NCI-H2107 treated with DMSO at 0.1 percent for 48 hours (cell line): ENCODE measurements at regions not wholly inside any gene's neighbourhood (a gene's known extent, or its start where the extent isn't known, plus 50 kb on each side); places are given as distances from the start of the nearest gene placed in this dataset.
"Not testable (repeated sequence)": the region's sequence is repeated elsewhere in the genome, so short reads cannot be mapped to it uniquely, and the experiment has no call there.

Experiments used
- DNase-seq: peaks from one replicate; lab custom pipeline; 2025; ENCODE audit not compliant: unreplicated experiment; lab: John Stamatoyannopoulos, UW

DNA sequence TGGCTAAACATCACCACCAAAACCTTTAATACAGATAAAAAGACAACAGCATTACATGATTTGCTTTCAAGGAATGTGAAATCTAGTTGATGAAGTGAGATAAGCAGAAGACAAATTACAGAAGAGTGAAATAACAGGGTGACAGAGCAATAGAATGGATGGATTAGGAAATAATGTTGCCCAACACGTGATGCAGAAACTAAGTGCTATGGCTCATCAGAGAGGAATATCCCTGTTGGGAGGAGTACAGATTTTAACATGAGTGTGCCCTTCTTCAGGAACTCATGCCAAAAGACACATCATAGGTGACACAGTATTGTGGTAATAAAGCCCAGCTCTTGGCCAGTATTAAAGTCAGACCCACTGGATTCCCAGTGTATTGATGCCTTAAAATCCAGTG lies 176.6 kb upstream of the RAG2 start:
- DNase-seq: no peak

DNA sequence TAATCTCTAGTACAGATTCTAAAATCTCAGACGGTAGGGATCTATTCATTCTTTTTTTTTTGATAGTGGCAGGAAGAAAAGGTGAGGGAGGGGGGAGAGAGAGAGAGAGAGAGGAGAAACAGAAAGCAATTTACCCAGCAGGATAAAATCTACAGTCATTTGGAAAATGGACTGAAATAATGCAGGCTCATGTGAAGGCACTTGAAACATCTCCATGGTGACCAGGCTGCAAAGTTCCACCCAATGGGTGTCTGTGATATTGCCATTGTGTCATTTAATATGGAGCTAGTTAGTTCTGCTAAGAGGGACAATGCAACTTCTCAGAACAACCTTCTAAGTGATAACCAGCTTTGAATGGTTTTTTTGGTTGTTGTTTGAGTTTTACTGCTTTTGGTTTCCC lies 165.2 kb upstream of the RAG2 start:
- no peak for DNase-seq

DNA sequence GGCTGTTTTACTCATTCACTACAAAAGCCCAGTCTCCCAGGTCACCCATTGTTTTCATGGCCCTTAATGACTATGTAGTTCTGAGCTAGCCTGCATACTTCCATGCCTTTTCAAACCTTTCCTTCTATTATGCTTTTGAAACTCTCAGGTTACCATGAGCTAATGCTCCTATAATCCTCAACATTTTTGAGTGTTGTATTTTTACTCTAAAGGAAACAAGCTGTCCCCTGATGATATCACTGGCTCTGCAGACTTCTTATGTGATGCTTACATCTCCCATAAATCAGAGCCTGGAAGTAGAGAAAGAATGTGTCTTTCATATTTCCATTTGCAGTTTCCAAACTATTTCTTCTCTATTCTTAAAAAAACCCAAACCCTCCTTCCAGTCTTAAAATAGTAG lies 159.0 kb upstream of the RAG2 start:
- no peak for DNase-seq

DNA sequence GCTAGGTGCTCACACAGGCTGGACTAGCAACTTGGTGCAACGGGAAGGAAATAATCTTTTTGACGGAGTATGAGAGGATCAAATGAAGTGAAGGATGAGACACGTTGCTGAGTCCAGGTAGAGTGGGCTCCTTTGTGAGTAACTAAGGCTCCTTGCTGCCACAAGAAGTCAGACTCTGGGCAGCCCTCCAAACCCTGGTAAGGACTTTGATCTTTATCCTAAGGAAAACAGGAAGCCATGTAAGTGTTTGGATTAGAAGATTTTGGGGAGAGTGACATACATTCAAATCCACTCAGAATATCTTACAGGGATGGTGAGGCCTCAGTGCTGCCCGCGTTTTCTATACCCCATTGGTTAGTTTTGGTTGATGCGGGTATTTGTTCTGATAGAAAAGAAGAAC lies 155.9 kb upstream of the RAG2 start:
- DNase-seq: no peak

DNA sequence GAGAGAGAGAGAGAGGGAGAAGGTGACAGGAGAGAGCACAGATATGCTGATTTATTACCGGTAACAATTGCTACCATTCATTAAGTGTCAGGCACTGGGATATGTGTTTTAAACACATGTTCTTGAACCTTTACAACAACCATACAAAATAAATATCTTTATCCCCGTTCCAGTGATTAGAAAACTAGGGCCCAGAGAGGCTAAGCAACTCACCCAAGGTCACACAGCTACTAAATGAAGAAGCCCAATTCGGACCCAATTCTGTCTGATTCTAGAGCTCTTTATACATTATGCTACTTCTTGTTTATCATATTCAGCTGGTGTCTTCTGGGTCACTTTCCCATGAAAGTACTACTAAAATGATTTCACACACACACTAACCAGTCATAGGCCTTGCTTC lies 154.0 kb upstream of the RAG2 start:
- DNase-seq: no peak

DNA sequence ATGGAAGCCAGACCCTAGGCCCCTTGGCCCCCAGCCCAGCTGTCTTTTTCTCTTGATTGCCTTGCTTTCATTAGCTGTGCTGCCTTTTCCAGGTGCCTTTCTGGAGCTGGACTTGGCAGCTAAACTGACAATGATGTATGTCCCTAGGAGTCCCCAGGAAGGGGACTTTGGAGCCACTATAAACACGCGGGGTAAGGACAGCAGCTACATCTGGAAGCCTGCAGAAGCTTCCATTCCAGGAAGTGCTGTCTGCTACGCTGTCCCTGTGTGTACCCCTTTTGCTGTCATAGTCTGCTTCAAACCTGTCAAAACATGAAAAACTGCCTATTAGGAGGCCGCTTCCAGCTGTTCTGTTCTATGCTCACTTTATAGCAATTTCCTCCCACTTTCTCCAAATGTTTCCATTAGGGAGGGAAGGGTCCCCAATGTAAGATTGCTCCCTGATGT lies 153.3 kb upstream of the RAG2 start:
- DNase-seq: no peak

DNA sequence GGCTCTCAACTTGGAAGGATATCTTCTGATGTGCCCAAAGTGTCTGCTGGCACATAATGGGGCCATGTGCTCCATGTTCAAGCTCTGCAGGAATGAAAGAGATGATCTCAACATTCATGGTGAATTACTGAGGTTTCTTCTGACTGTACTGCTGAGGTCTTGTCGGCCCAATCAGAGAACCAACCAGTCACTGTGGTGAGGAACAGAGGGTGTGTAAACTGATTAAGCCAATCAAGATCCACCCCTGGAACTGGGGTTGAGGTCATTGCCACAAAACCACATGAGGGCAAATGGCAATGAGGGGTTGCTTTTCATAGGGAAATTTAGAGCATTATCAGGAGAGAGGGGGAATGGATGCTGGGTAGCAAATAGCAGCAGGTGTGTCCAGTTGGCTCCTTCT lies 152.3 kb upstream of the RAG2 start:
- DNase-seq: no peak

DNA sequence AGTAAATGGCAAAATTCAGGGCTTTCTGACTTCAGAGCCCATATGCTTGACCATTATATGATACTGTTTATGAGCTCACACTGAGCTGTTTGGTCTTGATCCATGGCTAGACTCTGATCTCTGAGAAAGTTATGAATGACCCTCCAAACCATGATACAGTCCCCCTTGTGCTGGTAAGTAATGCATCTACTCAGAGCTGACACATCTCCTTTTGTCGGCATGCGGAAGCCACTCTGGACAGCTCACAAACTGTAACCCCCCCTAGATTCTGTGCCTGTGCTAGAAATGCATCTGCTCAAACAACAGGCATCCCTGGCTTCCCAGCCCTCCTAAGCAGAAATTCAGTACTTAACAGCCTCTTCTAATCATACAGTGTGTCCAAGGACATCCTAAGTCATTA lies 150.8 kb upstream of the RAG2 start:
- no peak for DNase-seq

DNA sequence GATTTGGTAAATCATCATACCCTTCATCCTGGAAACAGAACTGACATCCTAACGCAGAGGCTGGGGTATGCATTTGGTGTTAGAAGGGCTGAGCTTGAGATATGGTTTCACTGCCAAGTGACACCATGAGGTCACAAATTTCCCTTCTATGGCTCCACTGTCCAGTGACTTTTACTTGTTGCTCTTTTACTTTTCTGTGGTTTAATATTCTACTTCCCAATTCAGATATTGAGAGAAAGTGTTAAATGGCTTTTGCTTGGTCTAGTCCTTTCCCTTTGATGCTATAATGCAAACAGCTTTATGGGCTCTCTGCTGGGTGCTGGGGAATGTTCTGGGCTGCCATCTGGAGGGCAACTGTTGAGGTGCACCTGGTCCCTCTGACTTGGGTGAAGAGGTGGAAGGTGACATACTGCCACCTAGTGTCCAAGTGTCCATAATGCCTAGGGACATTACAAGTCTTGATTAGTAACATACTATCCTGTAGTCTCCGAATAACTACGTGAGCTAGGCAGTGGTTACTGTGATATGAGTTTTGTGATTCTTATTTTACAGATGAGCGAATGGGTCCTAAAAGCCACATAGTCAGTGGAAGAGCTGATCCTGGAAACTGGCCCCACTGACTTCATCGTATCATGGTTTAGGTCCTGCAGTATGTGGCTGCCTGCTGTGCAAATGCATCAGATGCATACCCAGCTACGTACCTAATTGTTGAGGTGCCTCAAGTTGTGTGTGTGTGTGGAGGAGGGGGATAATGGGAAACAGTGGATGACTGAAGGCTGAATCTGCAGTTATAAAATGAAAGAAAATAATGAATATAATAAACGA lies 149.1 kb upstream of the RAG2 start:
- peak; percentile 71 for DNase-seq

DNA sequence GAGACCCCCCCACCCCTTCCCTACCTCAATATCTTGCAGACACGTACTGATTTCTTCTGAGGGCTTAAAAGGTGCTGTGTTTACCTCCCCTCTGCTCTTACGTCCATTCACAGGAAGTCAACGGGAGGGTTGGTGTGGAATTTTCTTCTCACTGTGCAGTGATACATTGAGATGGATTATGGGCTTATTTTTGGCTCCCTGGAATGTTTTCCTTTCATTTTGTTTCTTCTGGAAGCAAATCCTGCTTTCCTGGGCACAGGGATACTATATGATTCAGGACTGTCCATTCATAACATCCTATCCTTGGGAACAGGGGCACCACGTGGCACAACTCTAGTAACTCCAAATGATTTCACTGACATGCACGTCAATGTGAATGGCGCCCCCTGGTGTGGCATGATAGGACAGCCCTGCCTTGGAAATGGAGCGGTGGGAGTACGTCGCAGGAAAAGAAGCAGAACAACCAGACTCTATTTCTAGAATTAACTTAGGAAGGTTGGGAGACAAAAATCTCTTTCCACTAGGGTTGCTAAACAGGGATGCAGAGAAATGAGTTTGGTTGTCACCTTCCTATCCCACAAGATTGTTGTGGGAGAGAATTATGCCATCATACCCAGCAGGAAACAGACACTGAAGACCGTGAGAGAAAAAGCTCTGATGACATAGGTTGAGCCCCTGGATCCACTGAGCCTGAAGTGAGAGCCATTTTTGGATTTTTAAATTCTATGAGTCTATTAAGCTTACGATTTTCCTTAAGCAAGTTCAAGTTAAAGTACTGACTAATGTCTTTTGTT lies 146.5 kb upstream of the RAG2 start:
- DNase-seq: peak; percentile 18

DNA sequence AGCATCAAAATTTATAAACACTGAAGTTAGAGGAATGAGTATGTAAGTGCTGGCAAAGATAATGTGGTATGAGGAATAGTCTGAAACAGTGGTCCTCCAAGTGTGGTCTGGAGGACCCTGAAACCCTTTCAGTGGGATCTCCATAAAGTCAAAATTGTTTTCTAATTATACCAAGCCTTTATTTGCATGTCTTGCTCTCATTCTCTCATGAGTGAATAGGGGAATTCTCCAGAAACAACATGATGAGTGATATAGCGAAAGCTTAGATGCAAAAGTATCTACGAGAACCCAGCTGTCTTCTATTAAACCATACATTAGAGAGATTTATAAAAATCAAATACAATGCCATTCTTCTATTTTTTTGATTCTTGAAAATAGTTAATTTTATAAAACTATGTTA lies 145.0 kb upstream of the RAG2 start:
- DNase-seq: no peak

DNA sequence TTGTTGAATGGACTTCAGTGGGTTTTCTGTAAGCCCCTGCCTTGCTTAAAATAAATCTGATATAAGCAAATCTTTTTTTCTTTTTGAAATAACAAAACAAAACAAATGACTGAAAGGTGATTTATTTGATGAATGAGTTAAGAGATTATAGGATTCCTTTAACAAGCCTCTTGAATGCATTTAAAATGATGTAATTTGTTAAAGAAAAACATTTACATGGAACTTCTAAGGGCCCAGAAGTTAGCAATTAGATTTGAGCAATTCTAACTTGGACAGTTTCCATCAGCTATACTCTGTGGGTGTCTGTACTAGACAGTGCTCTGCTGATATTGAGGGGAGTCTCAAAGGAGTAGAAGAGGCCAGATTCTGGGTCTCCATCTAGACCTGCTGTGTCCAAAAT lies 143.5 kb upstream of the RAG2 start:
- DNase-seq: no peak

DNA sequence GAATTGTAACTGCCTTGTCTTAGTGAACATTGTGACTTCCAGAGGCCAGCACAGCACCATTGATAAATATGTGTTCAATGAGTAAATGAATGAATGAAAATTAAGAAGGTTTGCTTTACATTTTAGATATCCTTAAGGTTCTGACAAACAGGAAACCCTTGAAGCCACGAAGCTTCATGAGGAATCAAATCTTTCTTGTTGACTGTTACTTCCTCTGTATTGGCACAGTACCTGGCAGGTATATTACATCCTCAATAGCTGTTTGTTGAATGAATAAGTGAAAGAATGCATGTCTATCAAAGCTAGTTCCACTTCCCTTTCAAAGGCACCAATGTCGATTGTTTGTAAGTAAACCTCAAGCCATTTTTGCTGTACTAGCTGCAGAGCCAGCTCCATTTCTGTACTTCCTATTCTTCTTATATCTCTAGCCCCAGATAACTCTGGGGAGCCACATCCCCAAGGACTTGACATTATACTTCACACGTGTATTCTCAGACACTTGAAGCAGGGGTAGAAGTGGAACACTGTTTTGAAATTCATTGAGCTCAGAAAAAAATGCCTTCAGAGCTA lies 140.3 kb upstream of the RAG2 start:
- DNase-seq: no peak

DNA sequence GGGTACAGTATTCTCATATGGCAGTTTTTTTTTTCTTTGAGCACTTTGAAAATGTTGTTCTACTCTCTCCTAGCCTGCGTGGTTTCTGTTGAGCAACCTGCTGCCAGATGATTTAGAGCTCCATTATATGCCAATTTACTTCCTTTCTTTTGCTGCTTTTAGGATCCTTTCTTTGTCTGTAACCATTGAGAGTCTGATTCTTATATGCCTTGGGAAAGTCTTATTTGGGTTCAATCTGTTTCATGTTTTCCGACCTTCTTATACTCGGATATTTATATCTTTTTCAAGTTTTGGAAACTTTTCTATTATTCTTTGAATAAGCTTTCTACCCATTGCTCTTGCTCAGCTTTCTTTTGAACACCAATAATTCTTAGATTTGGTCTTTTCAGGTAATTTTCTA lies 138.1 kb upstream of the RAG2 start:
- DNase-seq: no peak

DNA sequence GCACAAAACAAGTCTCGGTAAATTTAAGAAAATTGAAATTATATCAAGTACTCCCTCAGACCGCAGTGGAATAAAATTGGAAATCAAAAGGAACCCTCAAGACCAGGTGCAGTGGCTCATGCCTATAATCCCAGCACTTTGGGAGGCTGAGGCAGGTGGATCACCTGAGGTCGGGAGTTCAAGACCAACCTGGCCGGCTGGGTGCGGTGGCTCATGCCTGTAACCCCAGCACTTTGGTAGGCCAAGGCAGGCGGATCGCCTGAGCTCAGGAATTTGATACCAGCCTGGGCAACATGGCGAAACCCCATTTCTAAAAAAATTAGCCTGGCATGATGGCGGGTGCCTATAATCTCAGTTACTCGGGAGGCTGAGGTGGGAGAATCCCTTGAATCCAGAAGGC lies 135.7 kb upstream of the RAG2 start:
- not testable (repeated sequence) for DNase-seq

DNA sequence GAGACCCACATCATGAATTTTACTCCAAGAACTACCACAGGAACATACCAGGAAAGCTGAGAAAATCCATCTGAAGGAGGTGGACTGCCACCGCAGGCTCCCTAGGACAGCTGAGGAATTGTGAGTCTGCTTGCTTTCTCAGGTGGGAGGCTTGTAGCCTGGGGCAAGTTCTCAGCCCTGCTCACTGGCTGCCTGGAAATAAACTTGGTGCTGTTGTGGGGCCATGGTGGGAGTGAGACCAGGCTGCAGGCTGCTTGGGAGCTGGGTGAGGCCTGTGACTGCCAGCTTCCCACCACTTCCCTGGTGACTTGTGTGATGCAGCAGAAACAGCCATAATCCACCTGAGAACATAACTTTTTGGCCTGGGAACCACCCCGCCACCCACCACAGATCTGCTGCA lies 132.7 kb upstream of the RAG2 start:
- DNase-seq: no peak

DNA sequence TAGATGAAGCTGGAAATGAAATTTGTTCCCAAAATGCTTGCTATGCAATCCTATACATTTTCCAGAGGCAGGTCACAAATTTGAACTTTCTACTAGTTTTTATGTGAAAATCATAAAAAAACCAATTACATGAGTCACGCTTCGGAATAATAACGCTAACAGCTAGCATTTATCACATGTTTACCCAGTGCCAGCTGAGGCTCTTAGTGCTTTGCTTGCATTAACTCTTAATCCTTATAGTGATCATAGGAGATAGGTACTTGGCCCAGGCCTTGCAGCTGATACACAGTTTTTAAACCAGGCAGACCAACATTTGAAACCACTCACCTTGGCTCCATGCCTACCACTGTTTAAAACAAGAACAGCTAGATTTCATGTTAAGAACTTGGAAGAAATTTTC lies 131.8 kb upstream of the RAG2 start:
- no peak for DNase-seq

DNA sequence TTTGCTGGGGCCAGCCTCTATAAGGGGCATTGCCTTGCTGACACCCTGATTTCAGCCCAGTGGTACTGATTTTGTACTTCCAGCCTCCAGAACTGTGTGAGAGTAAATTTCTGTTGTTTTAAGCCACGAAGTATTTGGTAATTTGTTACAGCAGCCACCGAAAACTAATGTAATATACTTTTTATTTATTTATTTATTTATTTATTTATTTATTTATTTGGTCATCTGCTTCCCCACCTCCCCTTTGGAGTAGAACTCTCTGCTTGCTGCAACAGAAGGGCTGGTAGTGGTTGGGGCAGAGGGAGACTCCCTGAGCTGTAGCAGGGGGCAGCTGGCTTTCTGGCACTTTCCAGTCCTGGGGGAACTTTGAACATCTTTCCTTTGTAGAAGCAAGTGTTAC lies 128.4 kb upstream of the RAG2 start:
- no peak for DNase-seq

DNA sequence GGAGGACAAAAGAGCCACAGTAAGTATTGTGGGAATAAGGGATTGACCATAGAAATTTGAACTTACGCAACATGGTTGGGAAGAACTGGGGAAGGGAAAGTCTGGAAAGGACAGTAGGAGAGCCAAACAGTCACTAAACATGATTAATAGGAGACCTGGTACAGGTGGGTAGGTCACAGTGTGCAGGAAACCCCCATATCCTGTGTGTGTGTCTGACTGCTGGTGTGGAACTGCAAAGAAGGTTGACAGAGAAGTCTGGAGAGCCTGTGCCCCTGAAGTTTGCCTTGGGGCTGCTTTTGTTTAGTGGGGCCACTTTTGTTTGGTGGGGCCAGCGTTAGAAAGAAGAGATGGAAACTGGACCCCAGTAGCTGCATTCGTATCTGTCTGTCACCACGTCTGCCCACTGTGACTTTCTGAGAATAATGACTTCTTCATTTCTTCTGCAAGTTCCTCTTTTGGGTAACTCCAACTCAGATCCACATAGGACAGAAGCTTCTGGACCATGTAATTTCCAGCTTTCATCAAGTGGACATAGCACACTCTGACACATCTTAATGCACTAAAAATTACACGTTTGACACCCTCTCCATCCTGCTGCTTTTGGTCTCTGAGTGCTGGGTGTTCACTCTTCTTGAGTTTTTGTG lies 126.8 kb upstream of the RAG2 start:
- DNase-seq: no peak

DNA sequence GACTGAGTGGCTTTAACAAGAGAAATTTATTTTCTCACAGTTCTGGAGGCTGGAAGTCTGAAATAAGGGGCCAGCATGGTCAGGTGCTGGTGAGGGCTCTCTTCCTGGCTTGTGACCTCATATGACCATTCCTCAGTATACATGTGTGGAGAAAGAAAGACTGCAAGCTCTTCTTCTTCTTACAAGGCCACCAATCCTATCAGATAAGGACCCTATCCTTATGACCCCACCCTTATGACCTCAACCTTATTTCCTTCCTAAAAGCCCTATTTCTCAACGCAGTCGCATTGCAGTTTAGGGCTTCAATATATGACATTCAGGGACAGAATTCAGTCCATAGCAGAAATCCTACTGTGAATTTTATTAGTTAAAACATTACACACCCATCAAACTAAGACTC lies 124.4 kb upstream of the RAG2 start:
- DNase-seq: no peak

DNA sequence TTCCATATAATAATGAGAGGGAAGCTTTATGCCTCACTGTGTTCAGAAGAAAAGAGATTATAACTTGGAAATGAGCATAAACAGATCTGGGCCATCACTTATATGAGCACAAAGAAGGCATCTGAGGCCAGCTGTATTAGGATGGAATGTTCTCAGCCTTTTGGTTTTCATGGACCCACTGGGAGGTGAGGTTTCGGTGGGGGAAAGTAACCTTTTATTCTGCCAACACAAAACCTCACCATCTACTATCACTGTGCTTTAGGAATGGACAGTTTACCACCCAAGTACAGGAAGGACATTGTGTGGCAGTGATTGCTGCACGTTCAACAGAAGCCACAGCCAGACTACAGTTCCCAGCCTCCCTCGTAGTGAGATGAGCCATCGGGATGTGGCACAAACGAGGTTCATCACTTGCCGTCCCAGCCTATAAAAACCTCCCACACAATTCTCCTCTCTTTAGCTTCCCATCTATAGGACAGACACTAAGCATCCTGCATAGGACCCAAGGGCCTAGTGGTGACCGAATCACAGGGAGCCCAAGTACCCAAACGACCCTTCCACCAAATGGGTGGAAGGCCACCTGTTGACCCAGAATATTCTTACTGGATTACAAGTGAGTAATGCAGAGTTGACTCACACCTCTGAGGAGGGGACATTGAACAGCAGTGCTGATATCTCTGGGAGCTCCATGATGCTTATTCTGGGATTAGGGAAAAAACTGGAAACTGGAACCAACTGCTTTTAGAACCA lies 121.5 kb upstream of the RAG2 start:
- no peak for DNase-seq
